IMR-90 (cell line): ENCODE measurements at regions not wholly inside any gene's neighbourhood (a gene's known extent, or its start where the extent isn't known, plus 50 kb on each side); places are given as distances from the start of the nearest gene placed in this dataset.

ENCODE experiments used
- ATAC-seq: fragments of 200-7000 bp; cut with Tn5 transposase; 2 replicates; pipeline ENCODE4 v1.9.1; 2020; ENCODE audit warnings: low read depth, mild to moderate bottlenecking, moderate library complexity
- BruUV-seq: library from RNA; stranded (reverse); fragments of 400-500 nt; replicated peaks from 2 replicates; lab custom pipeline; 2021; lab: Mats Ljungman, UMichigan
- CTCF ChIA-PET: fragments of 300-600 bp; formaldehyde crosslinking; extraction: SDS; loops from one replicate; lab custom pipeline; 2021; ENCODE audit warnings: antibody characterized with exemption; lab: Yijun Ruan, JAX
- POLR2A ChIA-PET: fragments of 300-600 bp; sonication (Branson Sonifier 250); formaldehyde crosslinking; loops from one replicate; lab custom pipeline; 2022; ENCODE audit warnings: antibody characterized with exemption; ENCODE audit not compliant: unreplicated experiment; lab: Charles Lee
- DNase-seq: peaks from one replicate; pipeline ENCODE4 v3.0.0; 2013
- H2AFZ ChIP-seq: replicated peaks from 2 replicates; pipeline ENCODE3; 2013; ENCODE audit warnings: low read length, mild to moderate bottlenecking; ENCODE audit not compliant: poor library complexity
- H2AK5ac ChIP-seq: 2 replicates; pipeline ENCODE4 v1.6.1; 2013; ENCODE audit warnings: low read depth, low read length, inconsistent platforms
- H2AK9ac ChIP-seq: replicated peaks from 2 replicates; pipeline ENCODE3; 2013; ENCODE audit warnings: mild to moderate bottlenecking, low read depth, low read length, moderate library complexity; ENCODE audit not compliant: poor library complexity
- H2BK120ac ChIP-seq: 2 replicates; pipeline ENCODE4 v1.6.1; 2013; ENCODE audit warnings: low read depth, low read length, inconsistent platforms
- H2BK15ac ChIP-seq: 3 replicates; pipeline ENCODE4 v1.6.1; 2013; ENCODE audit warnings: low read depth, low read length, inconsistent platforms
- H2BK20ac ChIP-seq: 2 replicates; pipeline ENCODE4 v1.6.1; 2013; ENCODE audit warnings: low read depth, mild to moderate bottlenecking, inconsistent platforms, low read length, moderate library complexity
- H2BK5ac ChIP-seq: 2 replicates; pipeline ENCODE4 v1.6.1; 2013; ENCODE audit warnings: mild to moderate bottlenecking, low read depth, low read length, inconsistent platforms; ENCODE audit not compliant: poor library complexity, severe bottlenecking
- H3K14ac ChIP-seq: replicated peaks from 2 replicates; pipeline ENCODE4 v1.6.1; 2013; ENCODE audit warnings: low read depth, low read length, inconsistent platforms
- H3K18ac ChIP-seq: 2 replicates; pipeline ENCODE4 v1.6.1; 2013; ENCODE audit warnings: low read depth, low read length, control low read depth
- H3K23ac ChIP-seq: 2 replicates; pipeline ENCODE4 v1.6.1; 2013; ENCODE audit warnings: low read depth, low read length, inconsistent platforms
- H3K27ac ChIP-seq: 2 replicates; pipeline ENCODE4 v1.5.1; 2013; ENCODE audit warnings: mild to moderate bottlenecking, control low read depth, low read length; ENCODE audit not compliant: insufficient read depth
- H3K27me3 ChIP-seq: 2 replicates; pipeline ENCODE4 v1.6.1; 2013; ENCODE audit warnings: low read length; ENCODE audit not compliant: control insufficient read depth, insufficient read depth
- H3K36me3 ChIP-seq: 2 replicates; pipeline ENCODE4 v1.6.1; 2013; ENCODE audit warnings: low read length, mixed read lengths; ENCODE audit not compliant: control insufficient read depth, insufficient read depth
- H3K4ac ChIP-seq: 2 replicates; pipeline ENCODE4 v1.6.1; 2013; ENCODE audit warnings: low read depth, low read length, inconsistent platforms
- H3K4me1 ChIP-seq: 2 replicates; pipeline ENCODE4 v1.6.1; 2013; ENCODE audit warnings: low read length, mixed read lengths; ENCODE audit not compliant: control insufficient read depth, insufficient read depth
- H3K4me2 ChIP-seq: 2 replicates; pipeline ENCODE4 v1.6.1; 2013; ENCODE audit warnings: low read depth, mild to moderate bottlenecking, control low read depth, low read length, moderate library complexity
- H3K4me3 ChIP-seq: 2 replicates; pipeline ENCODE4 v1.5.1; 2013; ENCODE audit warnings: low read depth, mild to moderate bottlenecking, control low read depth, low read length, moderate library complexity; ENCODE audit not compliant: insufficient read depth
- H3K56ac ChIP-seq: 2 replicates; pipeline ENCODE4 v1.6.1; 2013; ENCODE audit warnings: low read length, inconsistent platforms; ENCODE audit not compliant: insufficient read depth; ENCODE audit errors: extremely low read depth
- H3K79me1 ChIP-seq, 2 experiments: 2 replicates each; pipeline ENCODE4 v1.6.1; 2013; ENCODE audit warnings: low read length in 2 of 2, inconsistent platforms in 1 of 2, low read depth in 1 of 2
- H3K9ac ChIP-seq: 2 replicates; pipeline ENCODE4 v1.6.1; 2013; ENCODE audit warnings: low read depth, low read length, control low read depth
- H3K9me1 ChIP-seq: 2 replicates; pipeline ENCODE4 v1.6.1; 2013; ENCODE audit warnings: low read length, inconsistent platforms; ENCODE audit not compliant: insufficient read depth
- H3K9me3 ChIP-seq: 2 replicates; pipeline ENCODE4 v1.6.1; 2013; ENCODE audit warnings: low read length; ENCODE audit not compliant: control insufficient read depth, insufficient read depth
- H4K20me1 ChIP-seq: 2 replicates; pipeline ENCODE4 v1.6.1; 2013; ENCODE audit warnings: low read length, inconsistent platforms; ENCODE audit not compliant: insufficient read depth
- H4K5ac ChIP-seq: 2 replicates; pipeline ENCODE4 v1.6.1; 2013; ENCODE audit warnings: mild to moderate bottlenecking, low read depth, low read length, control low read depth
- H4K8ac ChIP-seq, 2 experiments: 2 replicates each; pipeline ENCODE4 v1.6.1; 2013; ENCODE audit warnings: low read depth in 2 of 2, low read length in 2 of 2, control low read depth in 1 of 2, inconsistent platforms in 1 of 2
- H4K91ac ChIP-seq: 2 replicates; pipeline ENCODE4 v1.6.1; 2013; ENCODE audit warnings: low read depth, low read length, inconsistent platforms; ENCODE audit not compliant: insufficient read depth
- BHLHE40 ChIP-seq: fragments of 150-350 bp; IDR thresholded peaks from 2 replicates; pipeline ENCODE4 v1.6.1; 2016; ENCODE audit warnings: mild to moderate bottlenecking, low read depth, low read length
- CEBPB ChIP-seq: IDR thresholded peaks from 2 replicates; pipeline ENCODE4 v1.6.1; 2012; ENCODE audit warnings: low read depth, low read length, improper control_type of control experiment
- CTCF ChIP-seq: conservative IDR thresholded peaks from 2 replicates; pipeline ENCODE4 v1.5.1; 2012; ENCODE audit warnings: mild to moderate bottlenecking, low read depth, low read length, improper control_type of control experiment
- ELK1 ChIP-seq: fragments of 150-350 bp; IDR thresholded peaks from 2 replicates; pipeline ENCODE4 v1.6.1; 2016; ENCODE audit warnings: low read depth, mild to moderate bottlenecking, low read length, moderate library complexity, borderline replicate concordance
- FOS ChIP-seq: fragments of 150-350 bp; IDR thresholded peaks from 2 replicates; pipeline ENCODE4 v1.6.1; 2016; ENCODE audit warnings: low read depth, low read length
- MAZ ChIP-seq: IDR thresholded peaks from 2 replicates; pipeline ENCODE4 v1.6.1; 2012; ENCODE audit warnings: low read depth, mild to moderate bottlenecking, low read length, improper control_type of control experiment, moderate library complexity, borderline replicate concordance
- MXI1 ChIP-seq: IDR thresholded peaks from 2 replicates; pipeline ENCODE4 v1.6.1; 2012; ENCODE audit warnings: low read depth, mild to moderate bottlenecking, low read length, moderate library complexity, borderline replicate concordance
- NFE2L2 ChIP-seq: fragments of 150-350 bp; IDR thresholded peaks from 2 replicates; pipeline ENCODE4 v1.6.1; 2016; ENCODE audit warnings: low read depth, mild to moderate bottlenecking, low read length
- POLR2A ChIP-seq: IDR thresholded peaks from 2 replicates; pipeline ENCODE4 v1.6.1; 2012; ENCODE audit warnings: mild to moderate bottlenecking, low read depth, low read length
- SMC3 ChIP-seq: fragments of 150-350 bp; IDR thresholded peaks from 2 replicates; pipeline ENCODE4 v1.6.1; 2016; ENCODE audit warnings: low read depth, mild to moderate bottlenecking, antibody characterized with exemption, low read length, moderate library complexity
- WGBS, 2 experiments: methylation state at CpG; one replicate each; pipeline versions ENCODE4 v1.1.5 to v1.1.7; 2013; ENCODE audit warnings: missing lambda C conversion rate in 2 of 2; ENCODE audit not compliant: insufficient read length in 1 of 2; ENCODE audit errors: extremely low coverage in 2 of 2; 5-methylcytosine and 5-hydroxymethylcytosine counted together
- dilution Hi-C: fragments of 300-500 bp; cut with HindIII; formaldehyde crosslinking; loops from one replicate; pipeline ENCODE4 v1.14.3; 2018; ENCODE audit warnings: low sequenced_read_pairs; ENCODE audit not compliant: unreplicated experiment
- in situ Hi-C: fragments of 300-500 bp; cut with MboI; formaldehyde crosslinking; loops from 3 replicates; pipeline ENCODE4 v1.14.3; 2019; ENCODE audit warnings: low sequenced_read_pairs, inconsistent platforms, mixed read lengths
- intact Hi-C: fragments of 100-400 bp; cut with micrococcal nuclease; formaldehyde crosslinking; loops from 2 replicates; pipeline ENCODE4 v1.10.0; 2022

DNA sequence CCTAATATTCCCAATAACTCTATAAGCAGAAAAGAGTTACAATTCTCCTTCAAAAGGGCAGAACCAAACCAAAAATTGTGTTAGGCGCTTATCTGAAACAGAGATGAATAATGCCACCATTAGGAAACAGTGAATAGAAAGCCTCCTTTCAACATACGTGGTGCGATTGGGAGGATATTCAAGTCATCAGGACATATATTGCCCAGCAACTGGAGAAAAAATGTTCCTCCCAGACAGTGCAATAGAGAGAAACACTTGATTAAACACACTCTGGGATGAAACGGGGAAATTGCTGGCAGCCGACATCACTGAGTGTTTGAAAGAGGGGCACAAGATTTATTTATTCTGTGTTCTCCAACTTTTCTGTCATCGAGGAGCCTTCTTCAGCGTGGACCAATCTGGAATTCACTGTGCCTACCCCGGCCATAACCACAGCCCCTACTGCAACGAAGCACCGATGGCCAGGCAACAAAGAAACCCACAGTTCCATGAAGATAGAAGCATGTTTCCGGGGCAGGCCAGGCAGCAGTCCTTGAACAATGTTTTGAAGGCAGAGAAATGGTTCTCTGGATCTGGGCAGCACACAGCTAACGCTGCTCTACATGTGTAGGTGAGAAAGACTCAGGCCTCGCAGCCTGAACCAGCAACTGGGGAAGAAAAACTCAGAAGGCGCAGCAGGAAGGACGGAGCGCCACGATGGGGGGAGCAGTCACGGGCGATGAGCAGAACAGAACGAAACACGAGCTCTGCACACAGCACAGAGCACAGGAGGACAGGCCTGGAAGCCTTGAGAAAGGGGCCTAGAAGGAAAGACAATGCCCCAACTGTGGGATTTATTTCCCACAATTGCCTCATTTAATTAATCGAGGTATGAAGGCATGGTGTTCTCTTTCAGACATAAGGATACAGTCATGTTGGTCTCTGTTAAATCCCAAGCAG is 234.2 kb upstream of the FOXQ1 start (continued):
- no peak for TF ChIP-seq MAZ

DNA sequence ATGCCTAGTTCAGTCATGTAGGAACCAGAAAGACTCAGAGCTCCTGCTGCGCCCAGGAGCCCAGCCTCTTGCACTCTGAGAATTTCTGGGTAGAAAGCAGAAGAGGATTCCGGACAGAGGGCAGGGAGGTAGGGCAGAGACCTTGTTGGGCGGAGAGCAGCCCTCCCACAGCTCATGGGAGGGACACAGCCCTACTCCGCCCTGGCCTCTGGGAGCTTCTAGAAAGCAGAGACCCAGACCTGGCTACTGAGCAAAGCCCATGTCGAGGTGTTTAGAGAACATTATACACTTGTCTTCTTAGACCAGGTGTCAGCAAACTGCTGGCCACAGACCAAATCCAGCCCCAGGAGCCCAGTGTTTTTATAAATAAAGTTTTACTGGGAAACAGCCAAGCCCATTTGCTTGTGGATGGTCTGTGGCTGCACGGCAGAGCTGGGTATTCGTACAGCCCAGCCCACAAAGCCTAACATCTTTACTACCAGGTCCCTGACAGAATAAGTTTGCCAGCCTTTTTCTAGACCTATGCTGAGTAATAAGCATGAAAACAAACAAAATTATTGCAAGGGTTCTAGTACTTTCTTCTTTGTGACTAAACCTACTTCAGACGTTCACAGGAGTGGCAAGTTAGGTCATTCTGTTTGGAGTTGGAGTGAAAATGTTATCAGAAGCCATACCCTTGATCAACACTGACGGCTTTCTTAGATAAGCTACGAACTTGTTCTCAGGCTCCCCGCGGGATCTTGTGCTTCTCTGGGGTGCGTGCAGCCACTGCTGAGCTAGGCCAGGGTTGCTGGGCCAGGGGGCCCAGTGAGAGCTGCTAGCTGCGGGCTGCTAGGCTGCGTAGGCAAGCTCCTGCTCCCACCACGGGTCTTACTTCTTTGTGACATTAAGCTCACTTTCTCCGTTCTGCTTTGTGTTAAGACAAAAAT is 235.1 kb upstream of the FOXQ1 start:
- ChIA-PET CTCF (interaction anchor here (0.6 kb wide), 1 partner anchor 14 kb away, joined by 3 read pairs; no protein-coding TSS in a partner anchor), POLR2A (no interaction called here)
- Histone ChIP-seq H2AK5ac (no peak overlapping the region), H3K9ac (no peak overlapping the region), H3K14ac (no peak overlapping the region), H3K4me2 (no peak overlapping the region), H3K18ac (no peak overlapping the region; the same call in 1 of the 2 replicates), H3K4me3 (no peak overlapping the region), H4K20me1 (no peaks in the 10 kb centered on the region), H2BK120ac (peak overlapping the region; percentile 37; the same call in 1 of the 2 replicates), H3K9me1 (no peaks in the 10 kb centered on the region), H3K56ac (no peak overlapping the region), H3K23ac (no peak overlapping the region), H3K9me3 (no peaks in the 10 kb centered on the region), H2AK9ac (no peak overlapping the region), H3K27ac (no peak overlapping the region), H2BK20ac (no peak overlapping the region; the same call in 1 of the 2 replicates), H3K4me1 (peaks cover 7% of the 10 kb centered on the region; the same call in 1 of the 2 replicates), H4K5ac (no peak overlapping the region), H3K4ac (peak overlapping the region; percentile 45; the same call in 1 of the 2 replicates), H3K79me1 (no peaks in the 10 kb centered on the region), H3K27me3 (peaks cover 5% of the 10 kb centered on the region; the same call in 1 of the 2 replicates), H4K8ac (no peak overlapping the region), H2AFZ (no peak overlapping the region), H2BK5ac (no peak overlapping the region), H2BK15ac (no peak overlapping the region), H4K91ac (peak overlapping the region; percentile 41; the same call in 1 of the 2 replicates), H3K36me3 (no peaks in the 10 kb centered on the region)
- no TSS peak for BruUV-seq
- dilution Hi-C loops (no loop called here), in situ Hi-C loops (no loop called here), intact Hi-C loops (no loop called here)
- no peak; the same call in 1 of the 2 replicates for ATAC-seq
- 80% methylated on average over 1 of the region's 17 CpGs; no CpG with 5 or more reads in 1 of the 2 experiments for WGBS, 2 experiments
- no peak for DNase-seq
- TF ChIP-seq POLR2A = no peak
- TF ChIP-seq BHLHE40 = no peak
- no peak for TF ChIP-seq CEBPB
- no peak for TF ChIP-seq MXI1
- no peak for TF ChIP-seq MAZ
- TF ChIP-seq SMC3 = no peak
- no peak for TF ChIP-seq NFE2L2
- TF ChIP-seq ELK1 = no peak
- no peak for TF ChIP-seq CTCF
- no peak for TF ChIP-seq FOS
